ENCODE measurements at regions not wholly inside any gene's neighbourhood (a gene's known extent, or its start where the extent isn't known, plus 50 kb on each side); places are given as distances from the start of the nearest gene placed in this dataset.
"Not testable (repeated sequence)": the region's sequence is repeated elsewhere in the genome, so short reads cannot be mapped to it uniquely, and the experiment has no call there.

GRCh38 chr1:177737456-177737855, 232.4 kb downstream of the SEC16B start:
- no peak for DNase-seq (ENCODE audit: low read depth in 3 of 3, low spot score in 2 of 3)

GRCh38 chr1:177732178-177732577, 237.7 kb downstream of the SEC16B start:
- no peak for DNase-seq (ENCODE audit: low read depth in 3 of 3, low spot score in 2 of 3)

GRCh38 chr1:177729646-177730045, 240.2 kb downstream of the SEC16B start:
- DNase-seq (ENCODE audit: low read depth in 3 of 3, low spot score in 2 of 3) = no peak

- no peak for DNase-seq (ENCODE audit: low read depth in 3 of 3, low spot score in 2 of 3)
Measured at GRCh38 chr1:177723533-177723932, 246.3 kb downstream of the SEC16B start.

GRCh38 chr1:177710696-177711620, 258.9 kb downstream of the SEC16B start:
- DNase-seq (ENCODE audit: low read depth in 3 of 3, low spot score in 2 of 3) = no peak

- no peak for DNase-seq (ENCODE audit: low read depth in 3 of 3, low spot score in 2 of 3)
Measured at GRCh38 chr1:177708406-177708805, 261.5 kb downstream of the SEC16B start.

- DNase-seq (ENCODE audit: low read depth in 3 of 3, low spot score in 2 of 3) = no peak
Measured at GRCh38 chr1:177706977-177707376, 262.9 kb downstream of the SEC16B start.

- DNase-seq (ENCODE audit: low read depth in 3 of 3, low spot score in 2 of 3) = no peak
Measured at GRCh38 chr1:177705839-177706238, 264.0 kb downstream of the SEC16B start.

GRCh38 chr1:177703888-177704446, 265.9 kb downstream of the SEC16B start:
- no peak for DNase-seq (ENCODE audit: low read depth in 3 of 3, low spot score in 2 of 3)

- no peak for DNase-seq (ENCODE audit: low read depth in 3 of 3, low spot score in 2 of 3)
Measured at GRCh38 chr1:177701654-177702353, 268.1 kb downstream of the SEC16B start.

- DNase-seq (ENCODE audit: low read depth in 3 of 3, low spot score in 2 of 3) = no peak
Measured at GRCh38 chr1:177700856-177701255, 269.0 kb downstream of the SEC16B start.

- no peak for DNase-seq (ENCODE audit: low read depth in 3 of 3, low spot score in 2 of 3)
Measured at GRCh38 chr1:177690996-177691395, 278.9 kb downstream of the SEC16B start.

GRCh38 chr1:177687544-177687943, 282.3 kb downstream of the SEC16B start:
- no peak for DNase-seq (ENCODE audit: low read depth in 3 of 3, low spot score in 2 of 3)

GRCh38 chr1:177686933-177687332, 282.9 kb downstream of the SEC16B start:
- no peak for DNase-seq (ENCODE audit: low read depth in 3 of 3, low spot score in 2 of 3)

- no peak for DNase-seq (ENCODE audit: low read depth in 3 of 3, low spot score in 2 of 3)
Measured at GRCh38 chr1:177669161-177669560, 300.7 kb downstream of the SEC16B start.

- no peak for DNase-seq (ENCODE audit: low read depth in 3 of 3, low spot score in 2 of 3)
Measured at GRCh38 chr1:177665935-177666334, 303.9 kb downstream of the SEC16B start.

- DNase-seq (ENCODE audit: low read depth in 3 of 3, low spot score in 2 of 3) = not testable (repeated sequence)
Measured at GRCh38 chr1:177664742-177665141, 305.1 kb downstream of the SEC16B start.

- no peak for DNase-seq (ENCODE audit: low read depth in 3 of 3, low spot score in 2 of 3)
Measured at GRCh38 chr1:177660188-177660587, 309.7 kb downstream of the SEC16B start.

- DNase-seq (ENCODE audit: low read depth in 3 of 3, low spot score in 2 of 3) = no peak
Measured at GRCh38 chr1:177659281-177659680, 310.6 kb downstream of the SEC16B start.

GRCh38 chr1:177656598-177656997, 313.3 kb downstream of the SEC16B start:
- no peak for DNase-seq (ENCODE audit: low read depth in 3 of 3, low spot score in 2 of 3)

GRCh38 chr1:177650947-177651346, 318.9 kb downstream of the SEC16B start:
- DNase-seq (ENCODE audit: low read depth in 3 of 3, low spot score in 2 of 3) = peak; percentile 27 to 63 (median 45)
